ENCODE measurements at regions not wholly inside any gene's neighbourhood (a gene's known extent, or its start where the extent isn't known, plus 50 kb on each side); places are given as distances from the start of the nearest gene placed in this dataset.

DNA sequence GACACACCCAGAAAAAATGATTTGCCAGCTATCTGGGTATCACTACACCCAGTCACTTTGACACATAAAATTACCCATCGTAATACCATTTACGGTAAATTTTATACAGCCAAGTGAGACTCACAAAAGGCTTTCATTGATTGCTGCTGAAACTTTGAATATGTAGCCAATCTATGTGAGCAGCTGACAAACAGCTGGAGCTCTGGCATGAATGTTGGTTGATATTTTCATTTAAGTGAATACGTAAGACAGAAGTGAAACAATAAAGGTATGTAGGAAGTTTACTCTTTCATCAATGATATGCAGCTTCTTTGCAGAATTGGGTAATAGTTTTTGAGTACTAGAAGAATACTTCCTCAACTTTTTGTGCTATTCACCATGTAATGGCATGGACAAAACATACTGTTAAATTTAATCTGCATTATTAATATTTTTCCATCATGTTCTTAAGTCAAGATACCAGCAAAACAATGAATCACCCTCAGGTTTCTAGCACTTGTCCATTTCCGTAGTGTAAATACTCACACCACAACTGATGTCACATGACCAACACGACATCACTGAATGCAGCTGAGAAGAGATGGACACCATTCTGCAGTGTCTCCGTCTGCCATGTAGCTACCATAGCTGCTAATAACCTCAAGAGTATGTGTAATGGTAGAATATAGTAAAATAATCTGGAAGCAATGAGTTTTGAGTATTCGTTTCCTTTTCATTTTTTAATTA, 205.9 kb upstream of the HES1 start:
- TF ChIP-seq, protein P1, sequence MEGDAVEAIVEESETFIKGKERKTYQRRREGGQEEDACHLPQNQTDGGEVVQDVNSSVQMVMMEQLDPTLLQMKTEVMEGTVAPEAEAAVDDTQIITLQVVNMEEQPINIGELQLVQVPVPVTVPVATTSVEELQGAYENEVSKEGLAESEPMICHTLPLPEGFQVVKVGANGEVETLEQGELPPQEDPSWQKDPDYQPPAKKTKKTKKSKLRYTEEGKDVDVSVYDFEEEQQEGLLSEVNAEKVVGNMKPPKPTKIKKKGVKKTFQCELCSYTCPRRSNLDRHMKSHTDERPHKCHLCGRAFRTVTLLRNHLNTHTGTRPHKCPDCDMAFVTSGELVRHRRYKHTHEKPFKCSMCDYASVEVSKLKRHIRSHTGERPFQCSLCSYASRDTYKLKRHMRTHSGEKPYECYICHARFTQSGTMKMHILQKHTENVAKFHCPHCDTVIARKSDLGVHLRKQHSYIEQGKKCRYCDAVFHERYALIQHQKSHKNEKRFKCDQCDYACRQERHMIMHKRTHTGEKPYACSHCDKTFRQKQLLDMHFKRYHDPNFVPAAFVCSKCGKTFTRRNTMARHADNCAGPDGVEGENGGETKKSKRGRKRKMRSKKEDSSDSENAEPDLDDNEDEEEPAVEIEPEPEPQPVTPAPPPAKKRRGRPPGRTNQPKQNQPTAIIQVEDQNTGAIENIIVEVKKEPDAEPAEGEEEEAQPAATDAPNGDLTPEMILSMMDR (IDR thresholded peaks at IDR 0.05), result no peak
- TF ChIP-seq POLR2A (IDR thresholded peaks at IDR 0.05), result no peak

All from adrenal gland (tissue), 5 donors.